Loucy (cell line): ENCODE measurements at regions not wholly inside any gene's neighbourhood (a gene's known extent, or its start where the extent isn't known, plus 50 kb on each side); places are given as distances from the start of the nearest gene placed in this dataset.

Experiments
- H2AFZ ChIP-seq: fragments of 200-600 bp; sonication (generic); 2 replicates; pipeline ENCODE4 v1.6.0; 2016; ENCODE audit warnings: antibody characterized with exemption, mild to moderate bottlenecking, low read length, moderate library complexity
- H3F3A ChIP-seq: fragments of 200-600 bp; 2 replicates; pipeline ENCODE4 v1.6.0; 2016; ENCODE audit warnings: antibody characterized with exemption, low read depth, mild to moderate bottlenecking
- H3K27me3 ChIP-seq: fragments of 200-600 bp; sonication (generic); 2 replicates; pipeline ENCODE4 v1.6.1; 2014; ENCODE audit warnings: low read length, mild to moderate bottlenecking; ENCODE audit not compliant: insufficient read depth, poor library complexity, severe bottlenecking
- H3K36me3 ChIP-seq: fragments of 200-600 bp; sonication (generic); 2 replicates; pipeline ENCODE4 v1.6.1; 2016; ENCODE audit warnings: low read length; ENCODE audit not compliant: insufficient read depth
- H3K4me1 ChIP-seq: fragments of 200-600 bp; sonication (generic); 2 replicates; pipeline ENCODE4 v1.5.1; 2014; ENCODE audit warnings: low read length, mild to moderate bottlenecking; ENCODE audit not compliant: insufficient read depth, poor library complexity, severe bottlenecking
- H3K4me2 ChIP-seq: fragments of 200-600 bp; sonication (generic); 2 replicates; pipeline ENCODE4 v1.6.0; 2014; ENCODE audit warnings: antibody characterized with exemption, low read length, low read depth, mild to moderate bottlenecking; ENCODE audit not compliant: poor library complexity, severe bottlenecking
- H3K4me3 ChIP-seq: fragments of 200-600 bp; sonication (generic); 2 replicates; pipeline ENCODE4 v1.5.1; 2014; ENCODE audit warnings: low read length, mild to moderate bottlenecking, mixed read lengths; ENCODE audit not compliant: poor library complexity, severe bottlenecking
- H3K79me2 ChIP-seq: fragments of 200-600 bp; sonication (generic); 2 replicates; pipeline ENCODE4 v1.6.1; 2014; ENCODE audit warnings: low read length; ENCODE audit not compliant: insufficient read depth
- H3K9ac ChIP-seq: fragments of 200-600 bp; sonication (generic); 2 replicates; pipeline ENCODE4 v1.6.0; 2014; ENCODE audit warnings: mild to moderate bottlenecking, low read depth, low read length, moderate library complexity; ENCODE audit not compliant: poor library complexity, severe bottlenecking
- H3K9me2 ChIP-seq: fragments of 200-600 bp; sonication (generic); replicated peaks from 2 replicates; pipeline ENCODE4 v1.6.1; 2016; ENCODE audit warnings: low read depth, low read length, mixed read lengths
- H3K9me3 ChIP-seq: fragments of 200-600 bp; sonication (generic); 2 replicates; pipeline ENCODE4 v1.6.1; 2014; ENCODE audit warnings: mild to moderate bottlenecking, antibody characterized with exemption, low read length, low read depth; ENCODE audit not compliant: insufficient read depth
- H4K20me1 ChIP-seq: fragments of 200-600 bp; sonication (generic); 2 replicates; pipeline ENCODE4 v1.6.0; 2014; ENCODE audit warnings: antibody characterized with exemption, low read length, mild to moderate bottlenecking; ENCODE audit not compliant: insufficient read depth, poor library complexity, severe bottlenecking
- EZH2phosphoT487 ChIP-seq: fragments of 200-600 bp; IDR thresholded peaks from 2 replicates; pipeline ENCODE4 v1.6.1; 2018; ENCODE audit warnings: antibody characterized with exemption, mild to moderate bottlenecking, moderate library complexity, borderline replicate concordance
- TF ChIP-seq, protein P1 (sequence below): fragments of 200-600 bp; sonication (generic); conservative IDR thresholded peaks from 2 replicates; pipeline ENCODE4 v1.5.1; 2014; ENCODE audit warnings: mild to moderate bottlenecking, antibody characterized with exemption, low read length

DNA sequence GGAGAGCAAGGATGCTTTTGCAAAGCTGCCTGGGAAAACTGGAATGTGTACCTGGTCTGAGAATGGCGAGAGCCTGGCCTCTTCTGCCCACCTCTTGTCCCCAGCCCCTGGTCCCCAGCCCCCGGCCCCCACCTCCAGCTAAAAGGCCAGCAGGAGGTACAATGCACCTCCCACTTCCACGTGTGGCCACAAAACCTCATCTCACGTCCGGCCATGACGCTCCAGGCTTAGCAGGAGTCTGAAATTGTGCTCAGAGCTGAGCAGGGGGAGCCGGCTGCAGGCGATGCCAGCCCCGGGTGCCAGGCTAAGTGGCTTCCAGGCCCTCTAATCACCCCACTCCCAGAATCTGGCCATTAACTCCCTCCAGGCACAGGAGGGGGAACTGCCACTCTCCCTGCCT lies 83.1 kb upstream of the PRR20G start:
- H3K4me1 ChIP-seq, result peaks cover 4% of the 10 kb centered on the region
- H3K36me3 ChIP-seq, result no peaks in the 10 kb centered on the region
- TF ChIP-seq, protein P1, sequence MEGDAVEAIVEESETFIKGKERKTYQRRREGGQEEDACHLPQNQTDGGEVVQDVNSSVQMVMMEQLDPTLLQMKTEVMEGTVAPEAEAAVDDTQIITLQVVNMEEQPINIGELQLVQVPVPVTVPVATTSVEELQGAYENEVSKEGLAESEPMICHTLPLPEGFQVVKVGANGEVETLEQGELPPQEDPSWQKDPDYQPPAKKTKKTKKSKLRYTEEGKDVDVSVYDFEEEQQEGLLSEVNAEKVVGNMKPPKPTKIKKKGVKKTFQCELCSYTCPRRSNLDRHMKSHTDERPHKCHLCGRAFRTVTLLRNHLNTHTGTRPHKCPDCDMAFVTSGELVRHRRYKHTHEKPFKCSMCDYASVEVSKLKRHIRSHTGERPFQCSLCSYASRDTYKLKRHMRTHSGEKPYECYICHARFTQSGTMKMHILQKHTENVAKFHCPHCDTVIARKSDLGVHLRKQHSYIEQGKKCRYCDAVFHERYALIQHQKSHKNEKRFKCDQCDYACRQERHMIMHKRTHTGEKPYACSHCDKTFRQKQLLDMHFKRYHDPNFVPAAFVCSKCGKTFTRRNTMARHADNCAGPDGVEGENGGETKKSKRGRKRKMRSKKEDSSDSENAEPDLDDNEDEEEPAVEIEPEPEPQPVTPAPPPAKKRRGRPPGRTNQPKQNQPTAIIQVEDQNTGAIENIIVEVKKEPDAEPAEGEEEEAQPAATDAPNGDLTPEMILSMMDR, result no peak
- no peak for TF ChIP-seq EZH2phosphoT487
- no peaks in the 10 kb centered on the region for H3K9me2 ChIP-seq
- H2AFZ ChIP-seq, result no peak overlapping the region
- H3K27me3 ChIP-seq, result no peaks in the 10 kb centered on the region
- H3K79me2 ChIP-seq, result no peaks in the 10 kb centered on the region
- H3K9me3 ChIP-seq, result no peaks in the 10 kb centered on the region
- no peak overlapping the region for H3K9ac ChIP-seq
- no peaks in the 10 kb centered on the region for H4K20me1 ChIP-seq
- H3K4me2 ChIP-seq, result peak overlapping the region; percentile 6
- H3F3A ChIP-seq, result no peaks in the 10 kb centered on the region
- no peak overlapping the region for H3K4me3 ChIP-seq

GRCh38 chr3:127369356-127369935 lies 81.6 kb upstream of the PRR20G start:
- Histone ChIP-seq H3F3A (no peaks in the 10 kb centered on the region), H3K27me3 (no peaks in the 10 kb centered on the region), H4K20me1 (no peaks in the 10 kb centered on the region), H3K4me3 (no peak overlapping the region), H3K9me3 (no peaks in the 10 kb centered on the region), H3K4me2 (no peak overlapping the region), H2AFZ (no peak overlapping the region), H3K9me2 (no peaks in the 10 kb centered on the region), H3K4me1 (peaks cover 4% of the 10 kb centered on the region), H3K79me2 (no peaks in the 10 kb centered on the region), H3K36me3 (no peaks in the 10 kb centered on the region), H3K9ac (no peak overlapping the region)
- no peak for TF ChIP-seq EZH2phosphoT487
- TF ChIP-seq, protein P1, result no peak

GRCh38 chr3:127368186-127369032 lies 80.6 kb upstream of the PRR20G start:
- Histone ChIP-seq H3K9me3 (no peaks in the 10 kb centered on the region), H3K79me2 (no peaks in the 10 kb centered on the region), H4K20me1 (no peaks in the 10 kb centered on the region), H3F3A (no peaks in the 10 kb centered on the region), H3K9ac (no peak overlapping the region), H3K36me3 (no peaks in the 10 kb centered on the region), H3K27me3 (no peaks in the 10 kb centered on the region), H2AFZ (no peak overlapping the region; the same call in 1 of the 2 replicates), H3K4me3 (no peak overlapping the region), H3K9me2 (no peaks in the 10 kb centered on the region), H3K4me2 (no peak overlapping the region), H3K4me1 (peaks cover 4% of the 10 kb centered on the region)
- TF ChIP-seq, protein P1, result no peak
- no peak for TF ChIP-seq EZH2phosphoT487
